Natural killer cell treated with Interleukin-12 subunit alpha and Interleukin-12 subunit beta and Interleukin-15 and Interleukin-18, amount 100 ng/mL, for 72 hours (primary cell): ENCODE measurements at regions not wholly inside any gene's neighbourhood (a gene's known extent, or its start where the extent isn't known, plus 50 kb on each side); places are given as distances from the start of the nearest gene placed in this dataset.
"Not testable (repeated sequence)": the region's sequence is repeated elsewhere in the genome, so short reads cannot be mapped to it uniquely, and the experiment has no call there.

ENCODE experiments used
- ATAC-seq, 2 donors: fragments of 150-1000 bp; cut with Tn5 transposase in 1 of 2; sonication (Bioruptor Pico), chemical (Tn5 transposase) in 1 of 2; 2 replicates each; pipeline ENCODE4 v1.10.0; 2021
- DNase-seq: peaks from one replicate; pipeline ENCODE4 v3.0.0; 2022; ENCODE audit warnings: low spot score
- H3K27ac Mint-ChIP-seq, 2 donors: 1 replicate in 1 of 2; 2 replicates in 1 of 2; pipeline ENCODE4 v1.8.0; 2022; ENCODE audit warnings: mixed read lengths in 2 of 2, mild to moderate bottlenecking in 1 of 2, moderate library complexity in 1 of 2
- H3K27me3 Mint-ChIP-seq, 2 donors: 1 replicate in 1 of 2; 2 replicates in 1 of 2; pipeline ENCODE4 v1.8.0; 2022; ENCODE audit warnings: mixed read lengths in 2 of 2
- H3K36me3 Mint-ChIP-seq: one replicate; pipeline ENCODE4 v1.8.0; 2022; ENCODE audit warnings: mixed read lengths
- H3K4me1 Mint-ChIP-seq, 2 donors: 1 replicate in 1 of 2; 2 replicates in 1 of 2; pipeline ENCODE4 v1.8.0; 2022; ENCODE audit warnings: low read depth in 2 of 2, mixed read lengths in 2 of 2, mild to moderate bottlenecking in 1 of 2
- H3K4me3 Mint-ChIP-seq: one replicate; pipeline ENCODE4 v1.8.0; 2022; ENCODE audit warnings: mixed read lengths
- H3K9me3 Mint-ChIP-seq: 2 replicates; pipeline ENCODE4 v1.8.0; 2022; ENCODE audit warnings: mixed read lengths

GRCh38 chr1:143720087-143721023 is 251.4 kb downstream of the FAM72C start:
- no peaks in the 10 kb centered on the region for H3K9me3 Mint-ChIP-seq
- H3K4me1 Mint-ChIP-seq: no peaks in the 10 kb centered on the region
- H3K27me3 Mint-ChIP-seq: peaks cover 18 to 24% of the 10 kb centered on the region in 2 donors
- no peaks in the 10 kb centered on the region for H3K36me3 Mint-ChIP-seq
- ATAC-seq (peak in 1 of 2 donors; percentile 46), DNase-seq (no peak)
- no peak overlapping the region for H3K27ac Mint-ChIP-seq
- H3K4me3 Mint-ChIP-seq: peak overlapping the region; percentile 42

GRCh38 chr1:143718524-143718923 is 253.3 kb downstream of the FAM72C start:
- Mint-ChIP-seq H3K27me3 (peaks cover 20 to 23% of the 10 kb centered on the region in 2 donors), H3K9me3 (no peaks in the 10 kb centered on the region)

GRCh38 chr1:143718021-143718420 is 253.8 kb downstream of the FAM72C start:
- Mint-ChIP-seq H3K4me3 (no peak overlapping the region), H3K27ac (no peak overlapping the region), H3K9me3 (no peaks in the 10 kb centered on the region), H3K36me3 (no peaks in the 10 kb centered on the region), H3K27me3 (peaks cover 16 to 18% of the 10 kb centered on the region in 2 donors), H3K4me1 (no peaks in the 10 kb centered on the region)
- DNase-seq (no peak), ATAC-seq (no peak)

More at GRCh38 chr1:143718524-143718923, 253.3 kb downstream of the FAM72C start:
- ATAC-seq: no peak
- Mint-ChIP-seq H3K4me1 (no peaks in the 10 kb centered on the region), H3K36me3 (no peaks in the 10 kb centered on the region), H3K4me3 (no peak overlapping the region), H3K27ac (no peak overlapping the region)
- DNase-seq: no peak

DNA sequence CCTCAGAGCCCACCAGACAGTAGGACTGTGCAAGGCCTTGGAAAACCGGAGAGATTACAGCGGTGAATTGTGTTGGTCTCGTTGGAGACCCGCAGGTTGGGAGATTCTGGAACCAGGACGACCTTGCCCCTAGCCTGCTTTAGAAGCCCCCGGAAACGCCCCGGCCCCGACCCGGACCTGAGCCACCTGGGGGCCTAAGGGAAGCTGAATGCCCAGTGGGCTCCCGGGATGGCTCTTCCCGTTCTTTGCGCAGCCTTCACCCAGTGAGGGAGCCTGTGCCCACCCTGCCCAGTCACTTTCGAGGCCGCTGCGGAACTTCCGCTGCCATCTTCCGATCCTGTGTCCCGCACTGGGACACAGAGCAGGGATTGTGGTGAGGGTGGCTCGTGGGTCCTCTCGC is 254.4 kb downstream of the FAM72C start:
- DNase-seq: no peak
- H3K9me3 Mint-ChIP-seq: no peaks in the 10 kb centered on the region
- no peak for ATAC-seq
- no peaks in the 10 kb centered on the region for H3K4me1 Mint-ChIP-seq
- H3K27ac Mint-ChIP-seq: no peak overlapping the region
- H3K27me3 Mint-ChIP-seq: peaks cover 15 to 16% of the 10 kb centered on the region in 2 donors
- H3K4me3 Mint-ChIP-seq: no peak overlapping the region
- H3K36me3 Mint-ChIP-seq: no peaks in the 10 kb centered on the region

- not testable (repeated sequence) for H3K27ac Mint-ChIP-seq, H3K36me3 Mint-ChIP-seq, DNase-seq, H3K4me3 Mint-ChIP-seq, H3K9me3 Mint-ChIP-seq, ATAC-seq, H3K4me1 Mint-ChIP-seq
- peaks cover 11 to 23% of the 10 kb centered on the region in 2 donors for H3K27me3 Mint-ChIP-seq
Observed at GRCh38 chr1:143714913-143715312, 256.9 kb downstream of the FAM72C start.

DNA sequence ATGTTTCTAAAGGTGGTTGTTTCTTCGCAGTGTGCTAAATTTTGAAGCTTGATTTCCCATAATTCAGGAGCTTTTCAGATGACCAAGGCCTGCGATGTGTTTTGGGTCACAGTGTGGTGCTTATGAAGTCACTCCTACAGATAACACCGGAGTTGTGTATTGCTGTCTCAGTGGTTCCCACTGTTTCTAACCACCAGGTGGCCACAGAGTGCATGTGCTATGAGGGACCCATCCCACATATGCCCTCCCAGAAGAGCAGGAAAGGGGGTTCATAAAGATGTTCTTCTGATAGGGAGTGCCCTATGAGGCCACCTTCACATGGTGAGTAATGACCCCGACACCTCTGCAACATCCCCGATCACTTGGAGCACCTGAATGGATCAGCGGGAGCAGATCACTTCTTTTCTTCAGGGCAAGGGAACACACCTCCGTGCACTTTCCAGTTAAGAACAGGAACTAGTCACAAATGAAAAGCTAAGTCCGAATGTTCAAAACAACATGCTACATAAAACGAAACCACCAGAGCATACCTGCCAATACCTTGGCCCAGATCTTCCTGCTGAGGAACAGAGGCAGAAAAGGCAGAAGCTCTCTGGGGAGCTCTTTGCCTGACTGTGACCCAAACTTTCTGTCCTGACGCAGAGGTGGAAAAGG is 262.1 kb downstream of the FAM72C start:
- not testable (repeated sequence) for H3K36me3 Mint-ChIP-seq, ATAC-seq, H3K9me3 Mint-ChIP-seq, H3K4me3 Mint-ChIP-seq, H3K27ac Mint-ChIP-seq, DNase-seq, H3K4me1 Mint-ChIP-seq
- H3K27me3 Mint-ChIP-seq: peaks cover 16 to 34% of the 10 kb centered on the region in 2 donors

DNA sequence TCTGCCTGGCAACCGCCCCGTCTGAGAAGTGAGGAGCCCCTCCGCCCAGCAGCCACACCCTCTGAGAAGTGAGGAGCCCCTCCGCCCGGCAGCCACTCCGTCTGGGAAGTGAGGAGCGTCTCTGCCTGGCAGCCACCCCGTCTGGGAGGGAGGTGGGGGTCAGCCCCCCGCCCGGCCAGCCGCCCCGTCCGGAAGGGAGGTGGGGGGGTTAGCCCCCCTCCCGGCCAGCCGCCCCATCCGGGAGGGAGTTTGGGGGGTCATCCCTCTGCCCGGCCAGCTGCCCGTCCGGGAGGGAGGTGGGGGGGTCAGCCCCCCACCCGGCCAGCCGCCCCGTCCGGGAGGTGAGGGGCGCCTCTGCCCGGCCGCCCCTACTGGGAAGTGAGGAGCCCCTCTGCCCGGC is 269.0 kb downstream of the FAM72C start:
- not testable (repeated sequence) for ATAC-seq, H3K4me1 Mint-ChIP-seq, H3K4me3 Mint-ChIP-seq, H3K9me3 Mint-ChIP-seq, H3K27ac Mint-ChIP-seq, DNase-seq, H3K36me3 Mint-ChIP-seq
- peaks cover 23 to 27% of the 10 kb centered on the region in 2 donors for H3K27me3 Mint-ChIP-seq

- no peak for ATAC-seq
- Mint-ChIP-seq H3K27ac (no peak overlapping the region), H3K27me3 (peaks cover 34 to 37% of the 10 kb centered on the region in 2 donors), H3K4me1 (peaks cover 4 to 5% of the 10 kb centered on the region in 2 donors), H3K4me3 (no peak overlapping the region), H3K36me3 (no peaks in the 10 kb centered on the region), H3K9me3 (peaks cover 4% of the 10 kb centered on the region)
- DNase-seq: no peak
Observed at GRCh38 chr1:143699731-143700130, 272.1 kb downstream of the FAM72C start.

- no peak overlapping the region for H3K27ac Mint-ChIP-seq
- ATAC-seq: no peak
- H3K4me3 Mint-ChIP-seq: peak overlapping the region; percentile 12
- peaks cover 37 to 40% of the 10 kb centered on the region in 2 donors for H3K27me3 Mint-ChIP-seq
- H3K4me1 Mint-ChIP-seq: peaks cover 4 to 5% of the 10 kb centered on the region in 2 donors
- no peak for DNase-seq
- H3K36me3 Mint-ChIP-seq: no peaks in the 10 kb centered on the region
- H3K9me3 Mint-ChIP-seq: peaks cover 4% of the 10 kb centered on the region
Observed at GRCh38 chr1:143699115-143699514, 272.7 kb downstream of the FAM72C start.

DNA sequence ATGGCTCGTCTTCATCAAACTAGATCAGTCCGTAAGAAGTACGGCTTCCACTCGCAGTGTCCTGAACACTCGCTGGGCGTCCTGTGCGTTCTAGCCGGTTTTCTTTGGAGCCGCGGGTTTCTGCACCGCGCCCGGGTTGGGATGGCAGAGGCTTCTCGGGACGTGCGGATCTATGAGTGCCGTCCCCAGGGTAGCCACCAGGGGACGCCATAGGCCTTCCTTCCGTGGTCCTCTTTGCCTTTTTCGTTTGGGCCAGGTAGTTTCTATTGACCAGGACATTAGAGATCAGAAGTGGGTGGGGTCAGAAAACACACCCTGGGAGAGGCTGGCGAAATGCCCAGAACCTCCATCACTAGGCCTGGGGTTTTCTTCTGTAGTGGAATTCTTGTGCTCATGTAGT is 273.8 kb downstream of the FAM72C start:
- no peak for DNase-seq
- Mint-ChIP-seq H3K4me3 (no peak overlapping the region), H3K27ac (no peak overlapping the region), H3K4me1 (peaks cover 4 to 5% of the 10 kb centered on the region in 2 donors), H3K27me3 (peaks cover 43 to 49% of the 10 kb centered on the region in 2 donors), H3K9me3 (peaks cover 4% of the 10 kb centered on the region), H3K36me3 (no peaks in the 10 kb centered on the region)
- no peak for ATAC-seq

DNA sequence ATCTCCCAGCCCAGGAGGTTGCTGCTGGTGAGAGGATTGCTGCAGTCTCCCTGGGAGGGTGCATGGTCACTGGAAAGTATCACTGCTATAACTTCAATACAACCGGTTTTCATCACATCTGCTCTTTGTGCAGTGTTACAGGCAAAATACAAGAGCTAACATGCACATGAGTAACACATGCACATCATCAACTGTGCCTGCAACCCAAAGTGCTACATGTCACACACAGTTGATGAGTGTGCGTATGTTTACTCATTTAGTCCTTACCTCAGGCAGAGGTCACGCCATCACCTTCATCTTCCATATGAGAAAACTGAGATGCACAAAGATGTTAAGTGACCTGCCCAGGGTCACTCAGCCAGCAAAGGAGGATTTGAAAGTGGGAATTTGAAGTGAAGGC is 277.7 kb downstream of the FAM72C start:
- no peak for DNase-seq
- ATAC-seq: no peak
- H3K4me1 Mint-ChIP-seq: peaks cover under 1 to 2% of the 10 kb centered on the region in 2 donors
- H3K36me3 Mint-ChIP-seq: no peaks in the 10 kb centered on the region
- H3K27me3 Mint-ChIP-seq: peaks cover 46 to 58% of the 10 kb centered on the region in 2 donors
- H3K27ac Mint-ChIP-seq: no peak overlapping the region
- H3K4me3 Mint-ChIP-seq: no peak overlapping the region
- peaks cover 10% of the 10 kb centered on the region for H3K9me3 Mint-ChIP-seq

DNA sequence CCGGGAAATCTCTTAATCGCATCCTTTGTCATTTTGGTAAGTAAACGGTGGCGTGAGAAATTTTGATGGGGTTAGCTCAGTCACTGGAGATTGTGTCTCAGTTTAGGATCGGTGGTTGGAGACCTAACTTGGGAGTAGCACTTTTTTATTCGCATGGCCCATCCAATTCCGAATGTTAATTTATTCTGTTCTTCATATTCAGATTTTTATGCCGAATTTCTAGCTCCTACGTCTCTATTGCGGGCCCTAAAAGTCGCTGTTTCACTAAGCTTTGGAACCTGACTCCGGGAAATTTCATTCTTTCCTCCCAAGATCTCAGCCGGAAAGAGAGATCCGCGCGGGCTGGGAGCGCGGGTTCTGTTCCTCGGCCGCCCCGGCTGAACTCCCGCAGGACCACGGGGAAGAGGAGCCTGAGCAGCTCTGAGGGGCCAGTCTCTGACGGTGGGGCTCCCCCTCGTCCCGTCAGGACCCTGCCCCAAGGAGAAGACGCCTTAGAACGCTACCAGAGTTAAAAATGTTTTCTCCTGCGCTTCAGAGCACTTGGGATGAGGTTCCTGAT is 279.7 kb downstream of the FAM72C start:
- DNase-seq (no peak), ATAC-seq (no peak)
- peaks cover 34 to 53% of the 10 kb centered on the region in 2 donors for H3K27me3 Mint-ChIP-seq
- H3K4me1 Mint-ChIP-seq: no peaks in the 10 kb centered on the region
- H3K4me3 Mint-ChIP-seq: no peak overlapping the region
- peaks cover 8% of the 10 kb centered on the region for H3K9me3 Mint-ChIP-seq
- no peaks in the 10 kb centered on the region for H3K36me3 Mint-ChIP-seq
- no peak overlapping the region for H3K27ac Mint-ChIP-seq

DNA sequence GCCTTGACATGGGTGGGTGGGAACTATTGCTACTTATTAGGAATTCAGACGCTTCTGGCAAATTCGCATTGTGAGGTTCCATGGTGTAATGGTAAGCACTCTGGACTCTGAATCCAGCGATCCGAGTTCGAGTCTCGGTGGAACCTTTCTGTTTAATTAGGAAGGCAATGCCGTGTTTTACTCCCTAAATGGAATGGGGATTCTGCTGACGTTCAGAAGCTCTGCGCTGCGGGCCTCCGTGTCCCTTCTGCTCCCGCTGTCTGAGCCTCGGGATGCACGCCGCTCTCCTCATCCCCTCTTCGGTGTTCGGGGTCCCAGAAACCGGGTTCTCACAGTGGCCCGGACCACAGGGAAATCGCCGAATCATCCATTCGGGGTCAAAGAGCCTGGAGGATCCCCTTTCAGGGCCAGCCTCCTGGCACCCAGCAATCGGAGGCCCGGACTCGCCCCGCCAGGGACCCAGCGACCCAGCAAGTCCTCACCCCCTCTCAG is 280.3 kb downstream of the FAM72C start:
- Mint-ChIP-seq H3K4me1 (no peaks in the 10 kb centered on the region), H3K4me3 (no peak overlapping the region)

DNA sequence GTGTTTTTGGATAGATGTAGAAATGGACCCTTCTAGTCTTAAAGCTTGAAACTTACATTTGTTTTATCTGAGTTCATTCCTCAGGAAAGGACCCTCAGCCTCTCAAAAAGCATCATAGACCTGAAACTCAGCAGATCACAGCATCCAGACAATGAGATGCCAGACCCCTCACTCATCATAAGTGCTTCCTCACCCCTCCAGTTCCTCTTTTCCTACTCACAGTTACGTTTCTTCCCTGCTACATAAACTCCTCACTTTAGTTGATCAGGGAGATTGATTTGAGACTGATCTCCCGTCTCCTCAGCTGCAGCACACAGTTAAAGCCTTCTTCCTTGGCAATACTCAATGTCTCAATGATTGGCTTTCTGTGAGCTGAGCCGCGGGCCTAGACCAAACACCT is 282.0 kb downstream of the FAM72C start:
- peaks cover 8% of the 10 kb centered on the region for H3K9me3 Mint-ChIP-seq
- H3K4me3 Mint-ChIP-seq: no peak overlapping the region
- ATAC-seq (no peak), DNase-seq (no peak)
- peaks cover 25 to 51% of the 10 kb centered on the region in 2 donors for H3K27me3 Mint-ChIP-seq
- H3K27ac Mint-ChIP-seq: no peak overlapping the region
- no peaks in the 10 kb centered on the region for H3K4me1 Mint-ChIP-seq
- H3K36me3 Mint-ChIP-seq: no peaks in the 10 kb centered on the region

More for the DNA sequence above, 280.3 kb downstream of the FAM72C start:
- H3K27ac Mint-ChIP-seq: no peak overlapping the region
- DNase-seq (no peak), ATAC-seq (no peak)
- H3K27me3 Mint-ChIP-seq: peaks cover 30 to 53% of the 10 kb centered on the region in 2 donors
- peaks cover 8% of the 10 kb centered on the region for H3K9me3 Mint-ChIP-seq
- H3K36me3 Mint-ChIP-seq: no peaks in the 10 kb centered on the region
